ENCODE measurements at regions not wholly inside any gene's neighbourhood (a gene's known extent, or its start where the extent isn't known, plus 50 kb on each side); places are given as distances from the start of the nearest gene placed in this dataset.

- no peak overlapping the region for H3K4me3 ChIP-seq (ENCODE audit: low read depth, low read length)
- no peak for DNase-seq (ENCODE audit: low read depth)
- no peak for TF ChIP-seq CTCF (conservative IDR thresholded peaks at IDR 0.05; ENCODE audit: low read depth, low read length)
Measured at GRCh38 chr9:87088621-87089365, 141.5 kb upstream of the GAS1 start.

- DNase-seq (ENCODE audit: low read depth), result no peak
Measured at GRCh38 chr9:87089506-87089905, 142.2 kb upstream of the GAS1 start.

GRCh38 chr9:87089929-87090328, 142.6 kb upstream of the GAS1 start:
- TF ChIP-seq CTCF (conservative IDR thresholded peaks at IDR 0.05; ENCODE audit: low read depth, low read length), result no peak
- H3K4me3 ChIP-seq (ENCODE audit: low read depth, low read length), result no peak overlapping the region
- DNase-seq (ENCODE audit: low read depth), result no peak

More at GRCh38 chr9:87089506-87089905, 142.2 kb upstream of the GAS1 start:
- TF ChIP-seq CTCF (conservative IDR thresholded peaks at IDR 0.05; ENCODE audit: low read depth, low read length), result no peak
- no peak overlapping the region for H3K4me3 ChIP-seq (ENCODE audit: low read depth, low read length)

GRCh38 chr9:87093777-87094176, 146.5 kb upstream of the GAS1 start:
- no peak for TF ChIP-seq CTCF (conservative IDR thresholded peaks at IDR 0.05; ENCODE audit: low read depth, low read length)
- no peak overlapping the region for H3K4me3 ChIP-seq (ENCODE audit: low read depth, low read length)
- DNase-seq (ENCODE audit: low read depth), result no peak

GRCh38 chr9:87095951-87096350, 148.6 kb upstream of the GAS1 start:
- no peak for TF ChIP-seq CTCF (conservative IDR thresholded peaks at IDR 0.05; ENCODE audit: low read depth, low read length)
- H3K4me3 ChIP-seq (ENCODE audit: low read depth, low read length), result no peak overlapping the region
- no peak for DNase-seq (ENCODE audit: low read depth)

GRCh38 chr9:87096506-87096905, 149.2 kb upstream of the GAS1 start:
- DNase-seq (ENCODE audit: low read depth), result no peak
- H3K4me3 ChIP-seq (ENCODE audit: low read depth, low read length), result no peak overlapping the region
- TF ChIP-seq CTCF (conservative IDR thresholded peaks at IDR 0.05; ENCODE audit: low read depth, low read length), result no peak

- no peak for DNase-seq (ENCODE audit: low read depth)
- no peak for TF ChIP-seq CTCF (conservative IDR thresholded peaks at IDR 0.05; ENCODE audit: low read depth, low read length)
- H3K4me3 ChIP-seq (ENCODE audit: low read depth, low read length), result no peak overlapping the region
Measured at GRCh38 chr9:87097238-87097637, 149.9 kb upstream of the GAS1 start.

Measured in choroid plexus epithelial cell (primary cell).